HCT116 (cell line): ENCODE measurements at regions not wholly inside any gene's neighbourhood (a gene's known extent, or its start where the extent isn't known, plus 50 kb on each side); places are given as distances from the start of the nearest gene placed in this dataset.

ENCODE experiments used
- ATAC-seq: fragments of 200-7000 bp; cut with Tn5 transposase; 2 replicates; pipeline ENCODE4 v1.9.1; 2020; ENCODE audit warnings: mild to moderate bottlenecking, moderate library complexity
- BruUV-seq: library from RNA; stranded (reverse); fragments of 400-500 nt; replicated peaks from 2 replicates; lab custom pipeline; 2021; lab: Mats Ljungman, UMichigan
- CTCF ChIA-PET: fragments of 300-600 bp; sonication (Branson Sonifier 250); formaldehyde crosslinking; loops from one replicate; lab custom pipeline; 2021; ENCODE audit warnings: antibody characterized with exemption; lab: Charles Lee
- POLR2A ChIA-PET: fragments of 300-600, 350-600 bp; sonication (Branson Sonifier 250); formaldehyde crosslinking; loops from one replicate; lab custom pipeline; 2021; ENCODE audit warnings: antibody characterized with exemption; lab: Charles Lee
- RAD21 ChIA-PET, 2 experiments: fragments of 300-600 bp; sonication (Branson Sonifier 250); formaldehyde crosslinking; loops; one replicate each; lab custom pipeline; 2023; ENCODE audit warnings: low total read pairs in 2 of 2; ENCODE audit not compliant: uncharacterized antibody in 2 of 2, unreplicated experiment in 2 of 2, low non-redundant PET in 1 of 2; lab: Charles Lee
- DNase-seq: peaks from one replicate; pipeline ENCODE4 v3.0.0-alpha.2; 2010; ENCODE audit warnings: low read depth, low spot score
- H2AFZ ChIP-seq: fragments of 200-600 bp; shearing (Covaris generic), sonication (generic); 2 replicates; pipeline ENCODE4 v1.6.1; 2017; ENCODE audit warnings: low read depth, mixed run types, mixed read lengths, antibody characterized with exemption, low read length; ENCODE audit not compliant: poor library complexity, severe bottlenecking
- H3K27ac ChIP-seq: 2 replicates; pipeline ENCODE4 v1.5.1; 2012; ENCODE audit warnings: low read depth, low read length
- H3K27me3 ChIP-seq: fragments of 200-600 bp; sonication (generic); 2 replicates; pipeline ENCODE4 v1.6.1; 2016; ENCODE audit warnings: mixed run types, low read length, mixed read lengths; ENCODE audit not compliant: insufficient read depth
- H3K36me3 ChIP-seq, 2 experiments: fragments of 200-500 bp in 1 of 2; fragments of 200-600 bp in 1 of 2; sonication (Bioruptor generic) in 1 of 2; sonication (generic) in 1 of 2; 2 replicates each; pipeline versions ENCODE4 v1.5.1 to v1.6.1; 2014 to 2016; ENCODE audit warnings: low read length in 2 of 2, inconsistent platforms in 1 of 2, mixed read lengths in 1 of 2, mixed run types in 1 of 2; ENCODE audit not compliant: insufficient read depth in 2 of 2, control insufficient read depth in 1 of 2
- H3K4me1 ChIP-seq, 2 experiments: fragments of 200-600 bp in 1 of 2; sonication (generic) in 1 of 2; 2 replicates each; pipeline versions ENCODE4 v1.5.1 to v1.6.1; 2012 to 2017; ENCODE audit warnings: low read length in 2 of 2, inconsistent platforms in 1 of 2, mild to moderate bottlenecking in 1 of 2, mixed read lengths in 1 of 2, mixed run types in 1 of 2, moderate library complexity in 1 of 2; ENCODE audit not compliant: insufficient read depth in 2 of 2, control insufficient read depth in 1 of 2
- H3K4me2 ChIP-seq: fragments of 200-600 bp; sonication (generic); 2 replicates; pipeline ENCODE4 v1.6.1; 2017; ENCODE audit warnings: mixed run types, low read length, mixed read lengths
- H3K4me3 ChIP-seq, 2 experiments: fragments of 200-600 bp in 1 of 2; sonication (generic) in 1 of 2; replicated peaks in 1 of 2; 2 replicates each; pipeline ENCODE4 v1.5.1; 2011 to 2016; ENCODE audit warnings: low read length in 2 of 2, control low read depth in 1 of 2, low read depth in 1 of 2, mild to moderate bottlenecking in 1 of 2, mixed read lengths in 1 of 2, mixed run types in 1 of 2
- H3K79me2 ChIP-seq: fragments of 200-600 bp; sonication (generic); 2 replicates; pipeline ENCODE4 v1.6.1; 2017; ENCODE audit warnings: mild to moderate bottlenecking, mixed run types, low read length, moderate library complexity, mixed read lengths; ENCODE audit not compliant: insufficient read depth
- H3K9ac ChIP-seq: fragments of 200-600 bp; sonication (generic); 2 replicates; pipeline ENCODE4 v1.6.1; 2016; ENCODE audit warnings: low read length, mixed read lengths
- H3K9me2 ChIP-seq: fragments of 200-600 bp; sonication (generic), shearing (Covaris generic); 2 replicates; pipeline ENCODE4 v1.6.1; 2017; ENCODE audit warnings: mixed run types, mild to moderate bottlenecking, moderate library complexity; ENCODE audit not compliant: insufficient read depth
- H3K9me3 ChIP-seq, 2 experiments: fragments of 200-500 bp in 1 of 2; fragments of 200-600 bp in 1 of 2; sonication (Bioruptor generic) in 1 of 2; sonication (generic) in 1 of 2; 2 replicates each; pipeline ENCODE4 v1.6.1; 2014 to 2017; ENCODE audit warnings: low read length in 2 of 2, mixed read lengths in 2 of 2, inconsistent platforms in 1 of 2, low read depth in 1 of 2, mild to moderate bottlenecking in 1 of 2, mixed run types in 1 of 2, moderate library complexity in 1 of 2; ENCODE audit not compliant: control insufficient read depth in 1 of 2, insufficient read depth in 1 of 2
- H4K20me1 ChIP-seq: fragments of 200-600 bp; sonication (generic), shearing (Covaris generic); 2 replicates; pipeline ENCODE4 v1.6.1; 2017; ENCODE audit warnings: mixed run types, mild to moderate bottlenecking, moderate library complexity; ENCODE audit not compliant: insufficient read depth
- CEBPB ChIP-seq: IDR thresholded peaks from 2 replicates; pipeline ENCODE4 v1.6.1; 2012; ENCODE audit warnings: low read depth
- EZH2phosphoT487 ChIP-seq: fragments of 200-600 bp; IDR thresholded peaks from 2 replicates; pipeline ENCODE4 v1.6.1; 2018; ENCODE audit warnings: antibody characterized with exemption, borderline replicate concordance
- POLR2A ChIP-seq: IDR thresholded peaks from 2 replicates; pipeline ENCODE4 v1.7.0; 2011; ENCODE audit warnings: borderline replicate concordance; ENCODE audit not compliant: insufficient read depth, insufficient read length; ENCODE audit errors: extremely low read depth
- POLR2AphosphoS5 ChIP-seq: IDR thresholded peaks from 2 replicates; pipeline ENCODE4 v1.6.1; 2011; ENCODE audit warnings: mild to moderate bottlenecking, low read depth, low read length, moderate library complexity
- RAD21 ChIP-seq: IDR thresholded peaks from 2 replicates; pipeline ENCODE4 v1.6.1; 2012; ENCODE audit warnings: low read depth, mild to moderate bottlenecking
- SP1 ChIP-seq: IDR thresholded peaks from 2 replicates; pipeline ENCODE4 v1.6.1; 2012; ENCODE audit warnings: low read depth
- ZFX ChIP-seq: fragments of 450-650 bp; IDR thresholded peaks from 2 replicates; pipeline ENCODE4 v1.6.1; 2017
- intact Hi-C: fragments of 100-400 bp; cut with micrococcal nuclease; formaldehyde crosslinking; loops from 2 replicates; pipeline ENCODE4 v1.10.0; 2022
- TF ChIP-seq, protein P1 (sequence below): IDR thresholded peaks from 2 replicates; pipeline ENCODE4 v1.6.1; 2012
- TF ChIP-seq, protein P2 (sequence below), 3 experiments: fragments of 200-600 bp in 1 of 3; sonication (generic) in 1 of 3; IDR thresholded peaks in 2 of 3; conservative IDR thresholded peaks in 1 of 3; 2 replicates each; pipeline ENCODE4 v1.5.1; 2012 to 2017; ENCODE audit warnings: low read depth in 2 of 3, low read length in 2 of 3, antibody characterized with exemption in 1 of 3, borderline replicate concordance in 1 of 3, control low read depth in 1 of 3, mild to moderate bottlenecking in 1 of 3, mixed read lengths in 1 of 3, mixed run types in 1 of 3, moderate library complexity in 1 of 3; ENCODE audit not compliant: insufficient read depth in 1 of 3
- TF ChIP-seq, protein P3 (sequence below): IDR thresholded peaks from 2 replicates; pipeline ENCODE4 v1.6.1; 2011; ENCODE audit warnings: mild to moderate bottlenecking, low read length, moderate library complexity; ENCODE audit not compliant: insufficient replicate concordance; ENCODE audit errors: extremely low read depth

DNA sequence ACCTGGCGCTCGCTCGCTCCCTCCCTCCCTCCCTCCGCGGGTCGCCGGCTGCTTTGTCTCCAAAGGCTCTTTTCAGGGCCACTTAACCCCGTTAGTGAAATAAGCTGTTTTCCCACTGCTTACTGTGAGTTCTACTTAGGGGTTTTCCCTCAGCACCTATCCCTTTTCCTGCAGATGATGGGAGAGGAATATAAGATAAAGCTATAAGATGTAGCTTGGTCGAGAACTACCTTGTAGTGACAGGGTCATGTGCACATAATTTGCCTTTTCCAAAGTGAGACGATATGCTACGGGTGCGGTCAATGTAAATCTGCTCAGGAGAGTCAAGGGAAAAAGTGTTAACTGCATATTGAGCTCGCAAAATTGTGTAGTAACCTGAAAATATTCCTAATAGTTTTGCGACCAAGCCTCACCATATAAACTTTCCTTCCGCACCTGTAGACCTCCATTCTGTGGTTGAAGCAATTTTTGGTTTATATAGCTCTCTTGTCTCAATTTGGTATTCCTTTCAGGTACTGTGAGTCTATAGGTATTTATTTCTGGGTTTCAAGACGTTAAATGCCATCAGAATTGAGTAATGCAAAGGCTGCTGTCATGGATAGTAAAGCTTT, 55.8 kb upstream of the BOLA1 start:
- Histone ChIP-seq H3K9ac (peak overlapping the region; percentile 92), H3K9me3 (no peaks in the 10 kb centered on the region), H3K4me1 (peaks cover 27 to 41% of the 10 kb centered on the region in 2 experiments), H4K20me1 (no peaks in the 10 kb centered on the region), H3K79me2 (peaks cover 52% of the 10 kb centered on the region), H3K27ac (peak overlapping the region; percentile 80), H3K4me3 (peak overlapping the region; percentile 86 to 90), H3K4me2 (peak overlapping the region; percentile 92), H3K36me3 (peaks cover 0 to 3% of the 10 kb centered on the region in 2 experiments; a peak in 2 of 4 replicates), H3K9me2 (no peaks in the 10 kb centered on the region), H3K27me3 (no peaks in the 10 kb centered on the region), H2AFZ (no peak overlapping the region)
- intact Hi-C loops, result no loop called here
- POLR2A ChIA-PET, result interaction anchor here (0.9 to 2.3 kb wide), 4 partner anchors 41 to 94 kb away, joined by 3 to 30 read pairs (median 4); a partner anchor contains a TSS
- BruUV-seq, result no TSS peak
- DNase-seq, result no peak
- CTCF ChIA-PET, result interaction anchor here (0.9 kb wide), 1 partner anchor 343 kb away, joined by 3 read pairs; no protein-coding TSS in a partner anchor
- RAD21 ChIA-PET, result no interaction called here
- no peak for ATAC-seq
- TF ChIP-seq, protein P1, sequence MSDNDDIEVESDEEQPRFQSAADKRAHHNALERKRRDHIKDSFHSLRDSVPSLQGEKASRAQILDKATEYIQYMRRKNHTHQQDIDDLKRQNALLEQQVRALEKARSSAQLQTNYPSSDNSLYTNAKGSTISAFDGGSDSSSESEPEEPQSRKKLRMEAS, result no peak
- TF ChIP-seq, protein P2, sequence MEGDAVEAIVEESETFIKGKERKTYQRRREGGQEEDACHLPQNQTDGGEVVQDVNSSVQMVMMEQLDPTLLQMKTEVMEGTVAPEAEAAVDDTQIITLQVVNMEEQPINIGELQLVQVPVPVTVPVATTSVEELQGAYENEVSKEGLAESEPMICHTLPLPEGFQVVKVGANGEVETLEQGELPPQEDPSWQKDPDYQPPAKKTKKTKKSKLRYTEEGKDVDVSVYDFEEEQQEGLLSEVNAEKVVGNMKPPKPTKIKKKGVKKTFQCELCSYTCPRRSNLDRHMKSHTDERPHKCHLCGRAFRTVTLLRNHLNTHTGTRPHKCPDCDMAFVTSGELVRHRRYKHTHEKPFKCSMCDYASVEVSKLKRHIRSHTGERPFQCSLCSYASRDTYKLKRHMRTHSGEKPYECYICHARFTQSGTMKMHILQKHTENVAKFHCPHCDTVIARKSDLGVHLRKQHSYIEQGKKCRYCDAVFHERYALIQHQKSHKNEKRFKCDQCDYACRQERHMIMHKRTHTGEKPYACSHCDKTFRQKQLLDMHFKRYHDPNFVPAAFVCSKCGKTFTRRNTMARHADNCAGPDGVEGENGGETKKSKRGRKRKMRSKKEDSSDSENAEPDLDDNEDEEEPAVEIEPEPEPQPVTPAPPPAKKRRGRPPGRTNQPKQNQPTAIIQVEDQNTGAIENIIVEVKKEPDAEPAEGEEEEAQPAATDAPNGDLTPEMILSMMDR (IDR thresholded peaks at IDR 0.05 in 2 of 3, conservative IDR thresholded peaks at IDR 0.05 in 1 of 3; ENCODE audit: borderline replicate concordance in 1 of 3, insufficient read depth in 1 of 3, low read depth in 2 of 3, low read length in 2 of 3), result no peak
- peak; percentile 2; the same call in 1 of the 2 replicates for TF ChIP-seq SP1
- TF ChIP-seq ZFX, result no peak
- peak; percentile 36 for TF ChIP-seq POLR2A
- TF ChIP-seq POLR2AphosphoS5, result 0 out of 2 replicates have a peak, but pooled peaks have one; percentile 27
- TF ChIP-seq EZH2phosphoT487, result no peak
- TF ChIP-seq CEBPB, result no peak
- TF ChIP-seq RAD21, result no peak
- TF ChIP-seq, protein P3, sequence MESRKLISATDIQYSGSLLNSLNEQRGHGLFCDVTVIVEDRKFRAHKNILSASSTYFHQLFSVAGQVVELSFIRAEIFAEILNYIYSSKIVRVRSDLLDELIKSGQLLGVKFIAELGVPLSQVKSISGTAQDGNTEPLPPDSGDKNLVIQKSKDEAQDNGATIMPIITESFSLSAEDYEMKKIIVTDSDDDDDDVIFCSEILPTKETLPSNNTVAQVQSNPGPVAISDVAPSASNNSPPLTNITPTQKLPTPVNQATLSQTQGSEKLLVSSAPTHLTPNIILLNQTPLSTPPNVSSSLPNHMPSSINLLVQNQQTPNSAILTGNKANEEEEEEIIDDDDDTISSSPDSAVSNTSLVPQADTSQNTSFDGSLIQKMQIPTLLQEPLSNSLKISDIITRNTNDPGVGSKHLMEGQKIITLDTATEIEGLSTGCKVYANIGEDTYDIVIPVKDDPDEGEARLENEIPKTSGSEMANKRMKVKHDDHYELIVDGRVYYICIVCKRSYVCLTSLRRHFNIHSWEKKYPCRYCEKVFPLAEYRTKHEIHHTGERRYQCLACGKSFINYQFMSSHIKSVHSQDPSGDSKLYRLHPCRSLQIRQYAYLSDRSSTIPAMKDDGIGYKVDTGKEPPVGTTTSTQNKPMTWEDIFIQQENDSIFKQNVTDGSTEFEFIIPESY, result no peak
